Neural cell (in vitro differentiated cells): ENCODE measurements at regions not wholly inside any gene's neighbourhood (a gene's known extent, or its start where the extent isn't known, plus 50 kb on each side); places are given as distances from the start of the nearest gene placed in this dataset.

Source experiments
- CTCF ChIP-seq: fragments of 450-650 bp; IDR thresholded peaks from 2 replicates; pipeline ENCODE4 v1.5.1; 2014; ENCODE audit warnings: antibody characterized with exemption, mild to moderate bottlenecking, moderate library complexity; ENCODE audit not compliant: poor library complexity, severe bottlenecking
- EZH2 ChIP-seq: fragments of 200-600, 300-800 bp; shearing (Covaris generic), sonication (generic); IDR thresholded peaks from 2 replicates; pipeline ENCODE4 v1.6.1; 2014; ENCODE audit warnings: antibody characterized with exemption, low read length, borderline replicate concordance, mild to moderate bottlenecking; ENCODE audit not compliant: insufficient read depth, poor library complexity, severe bottlenecking
- POLR2AphosphoS5 ChIP-seq: IDR thresholded peaks from 2 replicates; pipeline ENCODE4 v1.6.1; 2012
- REST ChIP-seq: IDR thresholded peaks from 2 replicates; pipeline ENCODE4 v1.6.1; 2012; ENCODE audit warnings: borderline replicate concordance
- TAF1 ChIP-seq: IDR thresholded peaks from 2 replicates; pipeline ENCODE4 v1.6.1; 2012; ENCODE audit warnings: low read depth

- TF ChIP-seq POLR2AphosphoS5, result no peak
- no peak for TF ChIP-seq CTCF
- no peak for TF ChIP-seq EZH2
- TF ChIP-seq REST, result no peak
- TF ChIP-seq TAF1, result no peak
These were observed 104.7 kb downstream of the TSN start for GRCh38 chr2:121860033-121860757.
